ENCODE measurements at regions not wholly inside any gene's neighbourhood (a gene's known extent, or its start where the extent isn't known, plus 50 kb on each side); places are given as distances from the start of the nearest gene placed in this dataset.

DNA sequence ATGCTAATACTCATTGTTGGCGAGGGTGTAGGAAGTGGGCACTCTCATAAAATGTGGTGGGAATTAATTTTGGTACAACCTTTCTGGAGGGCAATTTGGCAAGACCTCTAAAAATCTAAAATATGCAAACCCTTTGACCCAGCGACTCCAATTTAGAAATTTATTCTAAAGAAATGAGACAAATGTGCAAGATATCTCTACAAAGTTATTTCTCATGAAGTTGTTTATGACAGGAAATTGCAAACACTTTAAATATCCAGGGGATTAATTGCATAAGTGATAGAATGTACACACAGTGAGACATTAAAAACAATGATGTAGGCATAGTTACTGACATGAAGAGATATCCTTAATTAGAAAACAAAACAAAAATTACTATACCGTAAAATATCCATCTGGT, 246.3 kb upstream of the MAP3K1 start:
- Histone ChIP-seq H3K36me3 (ENCODE audit: control insufficient read depth, insufficient read depth, low read length) (no peaks in the 10 kb centered on the region), H3K27me3 (ENCODE audit: control insufficient read depth, insufficient read depth, low read length) (no peaks in the 10 kb centered on the region), H3K4me3 (ENCODE audit: low read depth, low read length) (no peak overlapping the region)
- TF ChIP-seq, protein P1, sequence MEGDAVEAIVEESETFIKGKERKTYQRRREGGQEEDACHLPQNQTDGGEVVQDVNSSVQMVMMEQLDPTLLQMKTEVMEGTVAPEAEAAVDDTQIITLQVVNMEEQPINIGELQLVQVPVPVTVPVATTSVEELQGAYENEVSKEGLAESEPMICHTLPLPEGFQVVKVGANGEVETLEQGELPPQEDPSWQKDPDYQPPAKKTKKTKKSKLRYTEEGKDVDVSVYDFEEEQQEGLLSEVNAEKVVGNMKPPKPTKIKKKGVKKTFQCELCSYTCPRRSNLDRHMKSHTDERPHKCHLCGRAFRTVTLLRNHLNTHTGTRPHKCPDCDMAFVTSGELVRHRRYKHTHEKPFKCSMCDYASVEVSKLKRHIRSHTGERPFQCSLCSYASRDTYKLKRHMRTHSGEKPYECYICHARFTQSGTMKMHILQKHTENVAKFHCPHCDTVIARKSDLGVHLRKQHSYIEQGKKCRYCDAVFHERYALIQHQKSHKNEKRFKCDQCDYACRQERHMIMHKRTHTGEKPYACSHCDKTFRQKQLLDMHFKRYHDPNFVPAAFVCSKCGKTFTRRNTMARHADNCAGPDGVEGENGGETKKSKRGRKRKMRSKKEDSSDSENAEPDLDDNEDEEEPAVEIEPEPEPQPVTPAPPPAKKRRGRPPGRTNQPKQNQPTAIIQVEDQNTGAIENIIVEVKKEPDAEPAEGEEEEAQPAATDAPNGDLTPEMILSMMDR (IDR thresholded peaks at IDR 0.05; ENCODE audit: insufficient read depth, low read length, poor library complexity, severe bottlenecking) = no peak
- DNase-seq (ENCODE audit: low read depth) = no peak

DNA sequence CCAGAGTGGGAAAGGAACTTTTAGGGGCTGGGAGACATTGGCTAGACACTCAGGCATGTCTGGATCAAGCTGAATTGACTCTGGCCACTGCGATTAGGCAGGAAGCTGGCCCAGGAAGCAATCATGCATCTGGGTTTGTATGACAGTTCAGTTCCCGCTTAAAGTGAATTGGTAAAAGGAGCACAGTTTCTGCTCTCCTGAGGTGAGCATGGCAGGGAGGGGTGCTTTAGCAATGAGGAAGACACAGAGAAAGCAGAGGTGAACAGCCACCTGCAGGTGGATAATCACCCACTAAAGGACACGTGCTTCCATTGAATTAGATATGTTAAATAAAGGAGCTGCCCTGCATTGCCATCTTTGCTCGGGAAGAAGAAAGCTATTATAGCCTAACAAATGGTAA, 248.1 kb upstream of the MAP3K1 start:
- Histone ChIP-seq H3K36me3 (ENCODE audit: control insufficient read depth, insufficient read depth, low read length) (no peaks in the 10 kb centered on the region), H3K27me3 (ENCODE audit: control insufficient read depth, insufficient read depth, low read length) (no peaks in the 10 kb centered on the region), H3K4me3 (ENCODE audit: low read depth, low read length) (no peak overlapping the region)
- TF ChIP-seq, protein P1 (IDR thresholded peaks at IDR 0.05; ENCODE audit: insufficient read depth, low read length, poor library complexity, severe bottlenecking) = no peak
- no peak for DNase-seq (ENCODE audit: low read depth)

DNA sequence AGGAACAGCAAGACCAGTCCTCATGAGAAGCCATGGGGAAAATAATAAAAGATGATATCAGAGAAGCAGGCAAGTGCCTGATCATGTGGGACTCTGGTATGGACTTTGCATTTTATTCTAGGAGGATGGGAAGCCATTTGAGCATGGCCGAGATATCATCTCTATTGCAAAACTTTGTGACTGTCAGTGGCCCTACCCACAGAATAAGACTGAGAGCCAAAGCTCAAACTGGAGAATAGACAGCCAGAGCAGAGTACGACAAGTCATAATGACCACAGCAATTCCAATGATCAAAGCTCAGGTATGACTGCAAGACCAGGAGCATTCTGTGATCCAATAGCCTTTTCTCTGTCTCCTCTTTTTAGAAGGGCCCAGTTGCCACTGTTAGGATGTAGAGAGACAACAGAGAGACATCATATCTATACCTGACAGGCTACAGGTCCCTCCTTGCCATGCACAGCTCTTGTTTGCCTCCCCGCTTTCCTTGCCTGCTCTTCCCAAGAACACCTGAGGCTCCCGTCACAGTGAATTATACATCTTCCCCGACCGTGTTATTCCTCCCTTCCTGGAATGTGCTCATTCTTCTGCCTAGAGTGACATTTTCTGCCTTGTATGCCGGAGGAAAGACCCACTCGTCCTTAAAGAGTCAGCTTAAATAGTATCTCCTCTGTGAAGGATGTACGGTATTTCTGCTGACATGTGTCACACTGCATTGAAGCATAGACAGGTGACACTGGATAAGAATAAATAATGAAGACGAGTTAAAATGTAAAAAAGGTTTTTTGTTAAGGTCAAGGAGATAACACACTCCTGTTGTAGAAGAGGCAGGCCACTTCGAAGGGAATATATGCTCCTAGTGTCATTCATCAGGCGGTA, 248.7 kb upstream of the MAP3K1 start:
- TF ChIP-seq, protein P1 (IDR thresholded peaks at IDR 0.05; ENCODE audit: insufficient read depth, low read length, poor library complexity, severe bottlenecking) = no peak
- no peak for DNase-seq (ENCODE audit: low read depth)
- Histone ChIP-seq H3K27me3 (ENCODE audit: control insufficient read depth, insufficient read depth, low read length) (no peaks in the 10 kb centered on the region), H3K4me3 (ENCODE audit: low read depth, low read length) (no peak overlapping the region), H3K36me3 (ENCODE audit: control insufficient read depth, insufficient read depth, low read length) (no peaks in the 10 kb centered on the region)

DNA sequence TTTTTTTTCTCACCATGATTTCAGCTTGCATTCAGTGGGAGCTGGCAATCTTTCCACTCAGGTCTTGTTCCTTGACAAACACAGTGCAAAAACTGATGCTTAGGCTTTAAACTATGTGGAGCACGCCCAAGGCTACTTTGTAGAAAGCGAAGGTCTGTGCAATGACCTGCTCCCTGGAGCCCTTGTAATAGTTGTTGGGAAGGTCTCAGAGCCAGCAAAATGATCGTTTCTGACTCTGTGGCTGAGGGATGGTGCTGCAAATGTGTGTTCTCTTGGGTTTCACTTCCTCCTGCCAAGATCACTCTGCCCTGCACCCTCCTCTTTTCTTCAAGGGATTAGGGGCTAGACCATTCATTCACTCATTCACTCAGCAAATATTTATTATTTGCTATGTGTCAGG, 249.7 kb upstream of the MAP3K1 start:
- DNase-seq (ENCODE audit: low read depth) = no peak
- Histone ChIP-seq H3K4me3 (ENCODE audit: low read depth, low read length) (no peak overlapping the region), H3K36me3 (ENCODE audit: control insufficient read depth, insufficient read depth, low read length) (no peaks in the 10 kb centered on the region), H3K27me3 (ENCODE audit: control insufficient read depth, insufficient read depth, low read length) (no peaks in the 10 kb centered on the region)
- TF ChIP-seq, protein P1 (IDR thresholded peaks at IDR 0.05; ENCODE audit: insufficient read depth, low read length, poor library complexity, severe bottlenecking) = no peak

DNA sequence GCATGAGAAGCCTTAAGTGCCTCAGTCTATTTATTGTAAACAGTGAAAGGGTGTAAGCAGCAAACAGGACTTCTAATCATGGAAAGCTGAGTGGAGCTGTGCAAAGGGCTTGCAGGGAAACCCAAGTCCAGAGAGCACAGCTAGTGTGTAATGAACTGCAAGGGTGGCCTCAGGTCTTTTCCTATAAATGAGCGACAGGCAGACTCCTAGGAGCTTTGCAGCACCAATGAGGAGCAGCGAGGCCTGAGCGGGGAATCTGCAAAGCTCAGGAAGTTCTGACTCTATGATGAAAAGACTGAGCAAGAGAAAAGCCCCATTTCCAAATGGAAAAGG, 250.1 kb upstream of the MAP3K1 start:
- Histone ChIP-seq H3K4me3 (ENCODE audit: low read depth, low read length) (no peak overlapping the region), H3K27me3 (ENCODE audit: control insufficient read depth, insufficient read depth, low read length) (no peaks in the 10 kb centered on the region), H3K36me3 (ENCODE audit: control insufficient read depth, insufficient read depth, low read length) (no peaks in the 10 kb centered on the region)
- no peak for DNase-seq (ENCODE audit: low read depth)
- TF ChIP-seq, protein P1 (IDR thresholded peaks at IDR 0.05; ENCODE audit: insufficient read depth, low read length, poor library complexity, severe bottlenecking) = no peak
